HS-5 (cell line): ENCODE measurements at regions not wholly inside any gene's neighbourhood (a gene's known extent, or its start where the extent isn't known, plus 50 kb on each side); places are given as distances from the start of the nearest gene placed in this dataset.
"Not testable (repeated sequence)": the region's sequence is repeated elsewhere in the genome, so short reads cannot be mapped to it uniquely, and the experiment has no call there.

Experiments
- DNase-seq: peaks from one replicate; pipeline ENCODE4 v3.0.0-alpha.2; 2012; ENCODE audit warnings: low read depth

DNA sequence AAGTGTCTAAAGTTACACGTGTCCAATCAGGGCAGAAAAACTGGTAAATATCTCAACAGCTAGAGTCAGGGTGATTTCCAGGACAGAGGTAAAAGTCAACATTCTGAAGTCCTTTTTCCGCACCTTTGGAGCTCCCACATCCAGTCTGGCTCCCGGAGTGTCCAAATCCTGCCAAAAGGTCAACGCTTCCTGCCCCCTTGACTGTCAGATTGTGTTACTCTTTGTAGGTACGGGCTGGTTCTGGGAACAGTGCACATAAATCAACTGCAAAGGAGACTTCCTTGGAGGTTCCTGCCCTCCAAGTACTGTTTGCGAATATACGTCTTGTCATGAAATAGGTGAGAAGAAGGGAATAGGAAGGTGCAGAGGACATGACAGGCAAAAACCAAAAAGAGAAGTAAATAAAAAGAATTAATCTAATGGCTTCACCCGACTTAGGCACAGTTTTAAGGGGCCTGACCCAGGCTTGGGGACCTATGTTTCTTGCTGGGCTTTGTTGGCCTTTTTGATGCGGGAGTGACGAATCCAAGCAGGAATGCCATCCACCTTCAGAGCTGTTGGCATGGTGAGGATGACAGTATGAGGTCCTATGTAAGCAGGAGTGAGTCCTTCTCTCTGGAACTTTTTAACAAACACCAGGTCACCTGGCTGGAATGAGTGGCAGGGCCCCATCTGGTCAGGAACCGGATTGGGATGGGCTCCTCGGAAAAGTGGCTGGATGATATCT, 155.4 kb downstream of the TRIM27 start:
- DNase-seq, result no peak

DNA sequence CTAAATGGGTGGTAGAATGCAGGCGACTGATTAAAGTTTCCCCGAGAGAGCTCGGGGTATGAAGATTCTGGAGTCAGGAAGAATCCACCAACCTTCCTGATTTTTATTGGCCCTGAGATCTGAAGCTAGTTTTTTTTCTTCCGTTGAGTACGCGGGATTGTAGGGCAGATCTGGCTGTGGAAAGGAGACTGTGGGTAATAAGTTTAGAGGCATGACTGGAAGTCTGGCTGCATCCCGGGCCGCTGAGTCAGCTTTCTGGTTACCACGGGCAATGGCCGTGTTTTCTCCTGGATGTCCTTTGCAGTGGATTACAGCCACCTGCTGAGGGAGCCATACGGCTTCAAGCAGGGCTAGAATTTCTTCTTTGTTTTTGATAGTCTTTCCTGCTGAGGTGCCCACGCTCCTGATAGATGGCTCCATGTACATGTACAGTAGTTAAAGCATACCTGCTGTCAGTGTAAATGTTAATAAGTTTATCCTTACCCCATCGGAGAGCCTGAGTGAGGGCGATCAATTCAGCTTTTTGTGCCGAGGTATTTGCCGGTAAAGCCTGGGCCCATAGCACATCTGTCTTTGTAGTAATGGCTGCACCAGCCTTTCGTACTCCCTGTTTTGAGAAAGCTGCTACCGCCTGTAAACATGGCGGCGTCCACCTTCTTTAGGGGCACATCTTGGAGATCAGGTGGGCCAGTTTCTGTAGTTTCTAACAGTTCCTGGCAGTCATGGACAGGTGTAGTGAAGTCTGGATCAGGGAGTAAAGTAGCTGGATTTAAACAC, 154.0 kb downstream of the TRIM27 start:
- DNase-seq, result no peak

DNA sequence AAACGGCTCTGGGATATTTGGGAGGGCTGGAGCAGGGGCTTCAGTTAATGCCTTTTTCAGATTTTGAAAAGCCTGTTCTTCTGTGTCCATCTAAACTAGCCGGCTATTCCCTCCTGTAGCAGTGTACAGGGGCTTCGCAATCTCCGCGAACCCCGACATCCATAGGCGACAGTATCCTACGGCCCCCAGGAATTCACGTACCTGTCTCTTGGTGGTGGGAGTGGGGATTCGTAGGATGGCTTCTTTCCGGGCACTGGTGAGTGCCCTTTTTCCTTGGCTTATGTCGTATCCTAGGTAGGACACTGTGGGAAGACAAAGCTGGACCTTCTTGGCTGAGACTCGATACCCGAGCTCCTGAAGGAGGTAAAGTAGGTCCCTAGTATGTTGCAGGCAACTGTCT, 153.1 kb downstream of the TRIM27 start:
- DNase-seq, result no peak

DNA sequence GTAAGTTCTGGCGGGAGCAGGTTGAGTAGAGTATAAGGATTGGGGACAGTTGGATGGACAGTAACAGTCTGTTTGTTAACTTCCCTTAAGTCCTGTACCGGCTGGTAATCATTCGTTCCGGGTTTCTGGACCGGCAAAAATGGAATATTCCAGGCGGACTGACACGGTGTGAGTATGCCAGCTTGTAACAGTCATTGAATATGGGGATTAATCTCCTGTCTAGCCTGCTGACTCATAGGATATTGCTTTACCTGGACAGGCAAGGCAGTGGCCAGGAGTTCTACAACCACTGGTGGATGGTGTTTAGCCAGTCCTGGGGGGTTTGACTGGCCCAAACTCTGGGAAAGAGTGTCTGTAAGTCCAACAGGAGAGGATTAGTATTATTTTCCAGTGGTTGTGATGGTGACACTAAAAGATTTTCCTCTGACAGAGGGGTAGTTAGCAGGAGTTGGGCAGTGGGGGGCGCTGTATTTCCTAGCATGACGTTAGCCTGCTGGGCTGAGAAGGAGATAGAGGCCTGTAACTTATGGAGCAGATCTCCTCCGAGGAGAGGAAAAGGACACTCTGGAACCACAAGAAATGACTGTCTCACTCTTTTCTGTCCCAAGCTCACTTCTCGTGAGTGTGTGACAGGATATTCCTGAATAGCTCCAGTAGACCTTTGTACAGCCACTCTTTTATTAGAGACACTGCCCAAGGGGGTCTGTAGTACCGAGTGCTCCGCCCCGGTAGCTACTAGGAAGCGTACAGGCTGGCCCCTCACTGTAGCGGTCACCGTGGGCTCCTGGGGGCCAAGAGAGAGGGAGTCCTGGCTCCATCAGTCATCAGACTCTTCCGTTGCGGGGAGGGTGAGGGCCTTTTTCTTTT, 152.2 kb downstream of the TRIM27 start:
- DNase-seq, result no peak

DNA sequence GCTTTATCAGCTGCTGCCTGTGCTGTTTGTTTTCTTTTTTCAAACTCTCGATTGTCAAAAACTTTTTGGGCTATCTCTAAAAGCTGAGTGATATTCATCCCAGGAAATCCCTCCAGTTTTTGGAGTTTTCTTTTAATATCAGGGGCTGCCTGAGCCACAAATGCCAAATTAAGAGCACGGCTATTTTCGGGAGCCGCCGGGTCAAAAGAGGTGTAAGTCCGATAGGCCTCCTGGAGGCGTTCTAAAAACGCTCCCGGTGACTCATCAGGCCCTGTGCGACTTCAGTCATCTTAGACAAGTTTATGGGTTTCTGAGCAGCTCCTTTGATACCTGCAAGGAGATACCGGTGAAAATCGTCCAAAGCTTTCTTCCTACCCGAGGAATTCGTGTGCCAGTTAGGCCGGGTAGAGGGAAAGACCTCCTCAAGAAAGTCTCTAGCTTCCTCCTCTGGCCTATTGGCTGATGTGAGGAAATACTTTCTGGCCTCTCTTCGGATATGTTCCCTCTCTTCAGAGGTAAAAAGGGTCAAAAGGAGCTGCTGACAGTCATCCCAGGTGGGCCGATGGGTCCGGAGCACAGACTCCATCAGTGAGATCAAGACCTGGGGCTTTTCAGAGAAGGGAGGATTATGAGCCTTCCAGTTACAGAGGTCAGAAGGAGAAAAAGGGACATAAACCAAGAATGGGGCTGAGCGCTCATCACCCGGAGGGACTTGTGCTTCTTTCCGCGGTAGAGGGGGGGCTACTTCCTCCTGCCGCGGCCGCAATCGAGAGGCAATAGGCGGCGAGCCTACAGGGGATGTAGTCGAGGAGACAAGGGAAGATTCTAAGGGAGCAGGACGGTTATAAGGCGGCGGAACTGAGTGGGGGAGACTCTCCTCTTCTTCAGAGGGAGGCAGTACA, 151.1 kb downstream of the TRIM27 start:
- no peak for DNase-seq

DNA sequence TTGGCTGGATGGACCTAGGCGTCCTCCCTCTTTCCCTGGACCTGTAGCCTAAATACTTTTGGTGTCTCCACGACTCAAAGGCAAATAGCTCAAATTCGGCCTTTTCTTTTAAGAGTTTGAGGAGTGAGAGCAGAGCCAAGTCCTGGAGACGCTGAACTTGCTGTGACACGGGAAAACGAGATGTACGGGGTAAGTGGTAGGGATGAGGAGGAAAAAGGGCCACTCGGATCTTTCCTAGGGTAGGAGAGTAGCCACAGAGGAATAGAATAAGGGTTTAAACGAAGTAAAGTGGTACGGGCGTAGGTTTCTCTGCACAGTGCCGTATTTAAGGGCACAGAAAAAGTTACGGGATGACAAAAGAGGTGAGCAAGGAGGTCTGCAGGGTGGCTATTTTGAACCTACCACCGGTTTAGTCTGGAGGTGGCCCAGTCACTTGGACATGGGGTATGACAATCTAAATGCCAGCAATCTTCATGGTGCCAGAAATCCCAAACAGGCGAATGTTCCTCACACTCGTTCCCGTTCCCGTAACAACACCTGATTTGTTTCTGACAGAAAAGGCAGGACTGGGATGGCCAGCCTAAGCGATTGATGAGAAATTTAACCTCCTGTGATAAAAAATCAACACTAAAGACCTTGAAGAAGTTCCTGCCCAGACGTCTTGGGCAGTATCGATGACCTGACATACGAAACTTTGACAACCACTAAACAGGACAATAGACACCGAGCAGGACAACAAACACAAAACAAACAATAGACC, 149.3 kb downstream of the TRIM27 start:
- DNase-seq, result no peak

DNA sequence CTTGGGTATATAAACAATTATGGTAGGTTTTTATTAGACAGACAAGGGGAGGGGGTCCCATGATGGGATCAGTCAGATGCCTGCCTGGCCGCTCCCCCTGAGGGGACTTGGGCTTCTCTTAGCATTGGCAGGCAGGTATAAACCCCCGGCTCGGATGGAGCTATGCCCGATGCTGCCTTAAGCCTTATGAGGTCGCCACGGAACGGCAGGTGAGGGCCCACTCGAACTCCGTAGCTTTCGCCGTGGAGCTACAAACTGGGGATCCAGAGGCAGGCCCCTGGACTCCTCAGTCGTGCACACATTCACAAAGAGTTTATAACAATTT, 148.8 kb downstream of the TRIM27 start:
- DNase-seq, result no peak

DNA sequence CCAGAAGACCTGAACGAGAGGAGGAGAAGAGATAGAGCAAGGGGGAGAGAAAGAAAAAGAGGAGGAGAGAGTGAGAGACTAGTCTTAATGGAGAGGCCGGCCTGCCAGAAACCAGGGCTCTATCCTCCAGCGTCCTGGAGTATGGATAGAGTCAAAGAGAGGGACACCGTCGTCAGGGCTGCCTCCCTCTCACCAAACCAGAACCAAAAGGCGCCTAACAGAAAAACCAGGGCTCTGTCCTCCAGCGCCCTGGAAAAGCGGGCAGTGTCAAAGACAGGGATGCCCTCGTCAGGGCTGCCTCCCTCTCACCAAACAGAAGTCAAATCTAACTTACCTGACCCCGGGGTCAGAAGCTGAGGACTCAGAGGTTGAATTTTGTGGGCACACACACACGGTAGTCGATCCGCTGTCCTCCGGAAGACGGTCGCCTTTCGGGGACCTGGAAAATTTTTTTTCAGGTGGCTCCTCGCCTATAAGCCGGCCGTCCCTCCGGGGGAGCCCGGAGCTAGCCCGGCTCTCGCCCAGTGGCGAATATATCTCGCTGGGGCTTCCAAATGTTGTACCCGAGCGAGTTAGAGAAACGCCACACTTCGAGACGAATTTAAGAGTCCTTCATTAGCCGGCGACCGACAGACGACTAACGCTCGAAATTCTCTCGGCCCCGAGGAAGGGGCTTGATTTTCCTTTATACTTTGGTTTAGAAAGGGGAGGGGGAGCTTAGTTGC, 148.2 kb downstream of the TRIM27 start:
- no peak for DNase-seq

DNA sequence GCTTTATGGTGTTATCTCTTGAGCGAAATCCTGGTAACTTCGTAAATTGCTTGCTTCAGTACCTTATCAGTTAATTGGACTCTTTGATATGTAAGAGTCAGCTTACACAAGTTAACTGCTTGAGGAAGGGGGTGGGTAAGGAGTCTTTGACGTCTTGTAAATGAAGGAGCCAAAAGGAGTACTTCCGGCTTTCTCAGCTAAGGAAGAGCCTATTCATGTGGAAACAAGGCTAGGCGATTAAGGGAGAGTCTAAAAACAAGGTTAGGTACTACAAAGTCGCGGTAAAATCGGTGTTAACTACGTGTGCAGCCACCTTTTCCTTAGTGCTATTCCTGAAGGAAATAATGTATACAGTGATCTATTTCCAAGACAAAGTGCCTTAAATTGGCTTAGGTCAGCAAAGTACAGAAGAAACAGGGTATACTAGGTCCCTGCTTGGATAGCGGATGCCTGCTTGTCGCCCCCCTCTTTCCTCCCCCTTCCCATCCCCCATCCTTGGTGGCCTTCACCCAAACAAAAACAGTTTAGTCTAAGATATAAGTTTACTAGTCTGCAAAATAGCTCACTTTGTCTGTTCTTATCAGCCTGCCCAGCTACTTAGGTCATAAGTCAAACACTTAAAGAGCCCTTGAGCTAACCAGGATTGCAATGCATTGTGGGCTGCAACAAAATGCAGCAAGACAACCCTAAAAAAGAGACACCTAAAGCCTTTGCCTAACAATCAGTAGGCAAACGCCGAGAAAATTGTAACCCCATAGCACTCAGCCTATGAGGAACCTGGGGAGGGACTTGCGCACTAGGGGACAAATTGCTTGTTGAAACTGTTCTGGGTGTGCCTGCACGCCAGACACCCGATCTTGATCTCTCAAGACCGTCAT, 147.3 kb downstream of the TRIM27 start:
- no peak for DNase-seq

DNA sequence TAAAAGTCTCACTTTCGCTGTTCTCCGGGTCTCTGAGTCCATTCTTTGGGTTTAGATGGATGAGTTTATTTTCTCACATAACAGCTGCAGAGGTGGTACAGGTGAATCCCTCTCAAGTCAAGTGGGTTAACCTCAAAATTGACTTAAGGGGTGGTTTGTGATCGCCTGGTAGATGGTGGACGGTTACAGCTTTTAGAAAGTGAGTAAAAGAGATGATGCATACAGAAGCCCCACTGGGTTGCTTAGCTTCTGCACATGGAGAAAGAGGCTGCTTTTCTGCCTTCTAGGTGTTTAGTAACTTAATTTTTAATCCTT, 146.7 kb downstream of the TRIM27 start:
- no peak for DNase-seq

DNA sequence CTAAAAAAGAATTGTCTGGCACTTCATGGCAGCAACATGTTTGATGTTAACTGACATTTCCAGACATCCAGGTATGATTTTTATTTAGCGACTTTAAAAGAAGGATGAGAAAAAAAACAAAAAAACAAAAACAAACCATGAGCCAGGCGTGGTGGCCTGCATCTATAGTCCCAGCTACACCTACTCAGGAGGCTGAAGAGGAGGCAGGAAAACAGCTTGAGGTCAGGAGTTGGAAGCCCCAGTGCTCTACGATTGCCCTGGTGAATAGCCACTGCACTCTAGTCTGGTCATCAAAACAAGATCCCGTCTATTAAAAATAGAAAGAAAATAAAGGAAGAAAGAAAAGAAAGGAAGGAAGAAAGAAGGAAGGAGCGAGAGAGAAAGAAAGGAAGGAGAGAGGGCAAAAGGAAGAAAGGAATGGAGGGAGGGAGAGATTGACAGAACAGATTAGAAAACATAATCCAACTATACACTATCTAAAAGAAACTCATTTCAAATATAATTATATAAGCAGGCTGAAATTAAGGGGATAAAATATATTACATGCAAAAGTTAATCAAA, 141.6 kb downstream of the TRIM27 start:
- no peak for DNase-seq

DNA sequence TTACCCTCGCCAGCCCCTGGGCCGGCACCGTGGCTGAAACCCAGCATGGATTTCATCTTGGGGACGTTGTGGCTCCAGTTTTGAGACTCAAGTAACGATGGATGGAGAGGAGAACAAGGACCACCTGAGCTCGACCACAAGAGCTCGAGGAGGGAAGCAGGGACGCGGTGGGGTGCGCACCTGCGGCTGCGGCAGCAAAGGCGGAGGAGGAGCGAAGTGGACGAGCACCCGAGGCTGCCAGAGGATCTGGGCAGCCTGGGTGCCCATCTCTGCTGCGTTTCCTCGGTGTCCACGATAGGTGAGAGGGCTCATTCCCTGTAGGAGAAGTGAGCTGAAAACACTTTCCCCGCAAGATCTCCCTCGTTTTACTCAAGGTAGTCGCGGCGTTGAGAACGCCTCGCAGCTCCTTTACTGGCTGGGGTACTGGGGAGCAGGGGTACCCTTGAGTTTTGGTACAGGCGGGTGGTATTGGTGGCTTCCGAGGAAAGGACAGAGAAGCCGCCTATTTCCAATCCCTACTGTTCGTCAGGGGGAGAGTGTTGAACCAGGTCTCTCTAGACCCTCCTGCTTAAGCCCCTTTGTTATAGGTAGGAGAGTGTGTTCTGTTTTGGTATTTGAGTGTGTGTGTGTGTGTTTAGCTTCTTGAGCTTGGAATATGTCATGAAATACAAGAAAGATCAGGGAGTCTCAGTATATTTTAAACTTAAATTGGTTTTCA, 137.7 kb downstream of the TRIM27 start:
- DNase-seq, result no peak

DNA sequence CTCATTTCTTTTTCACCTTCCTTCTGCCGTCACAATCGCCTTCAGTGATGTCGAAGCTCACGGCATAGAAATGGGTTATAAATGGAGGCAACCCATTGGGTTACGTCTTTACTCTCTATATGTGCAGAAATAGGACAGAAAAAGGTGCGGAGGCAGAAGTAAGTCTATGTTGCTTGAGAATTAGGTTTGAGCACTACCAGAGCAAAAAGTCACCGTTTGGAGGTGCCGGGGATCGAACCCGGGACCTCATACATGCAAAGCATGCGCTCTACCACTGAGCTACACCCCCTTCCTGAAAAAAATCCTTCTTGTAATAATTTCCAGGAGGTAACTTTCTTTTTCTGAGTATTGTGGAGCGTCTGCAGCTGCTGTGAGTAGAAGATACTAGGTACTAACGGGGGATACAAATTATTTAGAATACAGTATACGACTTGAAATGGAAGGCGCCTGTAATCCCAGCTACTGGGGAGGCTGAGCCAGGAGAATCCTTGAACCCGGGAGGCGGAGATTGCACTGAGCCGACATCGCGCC, 134.2 kb downstream of the TRIM27 start:
- peak; percentile 68 for DNase-seq

DNA sequence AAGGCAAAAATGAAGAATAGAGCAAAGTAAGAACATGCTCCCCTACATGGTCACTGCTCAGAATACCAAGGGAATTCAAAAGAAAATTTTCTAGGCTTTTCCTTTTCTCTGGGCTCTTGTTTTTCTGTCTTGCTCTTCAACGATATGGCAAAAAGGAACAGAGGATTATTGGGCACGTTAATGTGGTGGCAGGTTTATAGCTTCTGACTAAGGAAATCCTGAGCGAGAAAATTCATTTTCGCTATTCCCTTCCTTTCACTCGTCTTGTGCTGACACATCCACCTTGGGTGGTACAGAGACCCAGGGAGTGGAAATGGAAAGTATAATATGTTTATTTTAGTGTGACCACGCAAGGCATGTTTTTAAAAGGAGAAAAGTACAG, 132.8 kb downstream of the TRIM27 start:
- no peak for DNase-seq

DNA sequence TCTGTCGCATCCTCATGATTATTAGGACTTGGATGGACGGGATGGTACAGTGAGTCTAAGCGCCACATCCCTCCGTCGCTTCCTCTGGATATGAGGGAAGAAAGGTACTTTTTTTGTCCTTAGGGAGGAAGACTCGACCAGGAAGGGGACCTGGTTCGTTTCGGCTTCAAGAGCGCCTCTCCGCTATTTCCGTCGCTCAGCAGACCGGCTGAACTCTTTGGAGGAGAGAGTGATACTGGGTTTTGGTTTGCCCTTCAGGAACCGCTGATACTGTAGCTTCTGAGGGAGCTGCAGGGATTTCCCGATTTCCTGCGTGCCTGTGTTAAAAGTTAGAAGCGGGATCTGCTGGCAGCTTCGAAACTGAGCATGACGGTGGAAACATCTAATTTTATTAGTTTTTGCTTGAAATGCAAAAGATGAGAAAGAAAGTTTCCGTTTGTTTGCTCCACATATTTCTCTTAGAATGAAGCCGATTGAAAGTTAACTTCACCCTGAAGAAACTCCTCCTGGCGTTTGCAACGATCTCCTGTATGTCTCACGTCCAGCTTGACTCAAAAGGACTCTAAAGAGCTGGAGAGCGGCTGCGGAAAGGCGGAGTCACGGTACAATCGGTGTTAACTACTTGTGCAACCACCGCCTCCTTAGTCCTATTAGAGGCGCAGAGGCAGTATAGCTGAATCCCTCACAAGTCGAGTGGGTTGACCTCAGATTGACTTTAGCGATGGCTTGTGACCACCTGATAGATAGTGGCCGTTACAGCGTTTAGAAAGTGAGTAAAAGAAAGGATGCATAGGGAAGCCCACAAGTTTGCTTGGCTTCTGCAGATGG, 129.4 kb downstream of the TRIM27 start:
- DNase-seq, result no peak

DNA sequence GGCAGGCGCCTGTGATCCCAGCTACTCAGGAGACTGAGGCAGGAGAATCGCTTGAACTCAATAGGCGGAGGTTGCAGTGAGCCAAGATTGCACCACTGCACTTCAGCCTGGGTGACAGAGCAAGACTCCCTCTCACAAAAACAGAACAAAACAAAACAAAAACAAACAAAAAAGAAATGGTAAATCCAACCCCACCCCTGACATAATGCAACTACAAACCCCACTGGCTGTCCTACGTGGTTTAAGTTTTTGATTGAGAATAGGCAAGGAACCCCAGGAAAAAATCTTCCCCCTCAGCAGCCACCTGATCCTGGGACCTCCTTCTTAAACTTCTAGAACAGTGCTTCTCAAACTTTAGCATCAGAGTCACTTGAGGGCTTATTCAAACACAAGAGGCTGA, 123.1 kb downstream of the TRIM27 start:
- not testable (repeated sequence) for DNase-seq
